Inferior parietal cortex (tissue), 1 donor: ENCODE measurements at regions not wholly inside any gene's neighbourhood (a gene's known extent, or its start where the extent isn't known, plus 50 kb on each side); places are given as distances from the start of the nearest gene placed in this dataset.

Experiments
- DNase-seq: peaks from one replicate; pipeline ENCODE4 v3.0.0-alpha.2; 2016; ENCODE audit errors: extremely low spot score

GRCh38 chr10:61091531-61091930 is 147.5 kb upstream of the RHOBTB1 start:
- DNase-seq = no peak

- DNase-seq = no peak
Observed at GRCh38 chr10:61089251-61089650, 145.3 kb upstream of the RHOBTB1 start.

- no peak for DNase-seq
Observed at GRCh38 chr10:61084493-61084892, 140.5 kb upstream of the RHOBTB1 start.

- no peak for DNase-seq
Observed at GRCh38 chr10:61081301-61081700, 137.3 kb upstream of the RHOBTB1 start.

- no peak for DNase-seq
Observed at GRCh38 chr10:61078542-61079275, 134.7 kb upstream of the RHOBTB1 start.

GRCh38 chr10:61076572-61077114 is 132.7 kb upstream of the RHOBTB1 start:
- peak; percentile 43 for DNase-seq

- no peak for DNase-seq
Observed at GRCh38 chr10:61073391-61073790, 129.4 kb upstream of the RHOBTB1 start.

GRCh38 chr10:61071580-61071979 is 127.6 kb upstream of the RHOBTB1 start:
- no peak for DNase-seq

- DNase-seq = no peak
Observed at GRCh38 chr10:61068471-61068870, 124.5 kb upstream of the RHOBTB1 start.

GRCh38 chr10:61067671-61068336 is 123.8 kb upstream of the RHOBTB1 start:
- DNase-seq = no peak

GRCh38 chr10:61066661-61067344 is 122.8 kb upstream of the RHOBTB1 start:
- no peak for DNase-seq

- DNase-seq = no peak
Observed at GRCh38 chr10:61065051-61065450, 121.1 kb upstream of the RHOBTB1 start.

- no peak for DNase-seq
Observed at GRCh38 chr10:61064356-61064755, 120.4 kb upstream of the RHOBTB1 start.

GRCh38 chr10:61063901-61064300 is 119.9 kb upstream of the RHOBTB1 start:
- DNase-seq = no peak

- DNase-seq = peak; percentile 54
Observed at GRCh38 chr10:61063034-61063433, 119.0 kb upstream of the RHOBTB1 start.

- DNase-seq = no peak
Observed at GRCh38 chr10:61061923-61062504, 118.0 kb upstream of the RHOBTB1 start.

GRCh38 chr10:61059636-61060035 is 115.7 kb upstream of the RHOBTB1 start:
- no peak for DNase-seq

- no peak for DNase-seq
Observed at GRCh38 chr10:61052469-61053205, 108.7 kb upstream of the RHOBTB1 start.

- DNase-seq = peak; percentile 51
Observed at GRCh38 chr10:61051344-61051743, 107.4 kb upstream of the RHOBTB1 start.

GRCh38 chr10:61050120-61050745 is 106.2 kb upstream of the RHOBTB1 start:
- no peak for DNase-seq

- DNase-seq = no peak
Observed at GRCh38 chr10:61049386-61049785, 105.4 kb upstream of the RHOBTB1 start.
